SHP77 (cell line): ENCODE measurements at regions not wholly inside any gene's neighbourhood (a gene's known extent, or its start where the extent isn't known, plus 50 kb on each side); places are given as distances from the start of the nearest gene placed in this dataset.
"Not testable (repeated sequence)": the region's sequence is repeated elsewhere in the genome, so short reads cannot be mapped to it uniquely, and the experiment has no call there.

ENCODE experiments used
- DNase-seq, 2 experiments: peaks; one replicate each; lab custom pipeline; 2025; lab: John Stamatoyannopoulos, UW

DNA sequence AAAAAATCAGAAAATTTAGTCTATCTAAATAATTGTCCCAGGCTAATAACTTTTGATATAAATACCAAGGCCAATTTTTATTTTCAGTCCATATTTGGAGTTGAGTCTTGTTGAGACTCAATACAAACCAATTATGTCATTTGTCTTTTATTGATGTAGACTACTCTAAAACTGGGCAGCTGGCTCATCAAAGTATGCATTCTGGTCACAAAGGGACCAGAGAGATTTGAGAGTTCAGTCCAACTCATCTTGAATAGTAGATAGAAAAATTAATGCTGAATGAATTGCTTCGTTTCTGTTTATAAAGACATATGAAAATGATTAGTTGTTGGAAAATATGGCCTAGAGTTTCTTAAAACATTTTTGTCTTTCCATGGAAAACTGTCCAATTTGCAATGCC is 412.5 kb upstream of the KLHL4 start:
- no peak for DNase-seq

- DNase-seq: no peak
Observed at GRCh38 chrX:87110142-87110541, 407.5 kb upstream of the KLHL4 start.

GRCh38 chrX:87140800-87141483 is 376.7 kb upstream of the KLHL4 start:
- no peak for DNase-seq

GRCh38 chrX:87160435-87161010 is 357.1 kb upstream of the KLHL4 start:
- DNase-seq: no peak

- no peak for DNase-seq
Observed at GRCh38 chrX:87167841-87168240, 349.8 kb upstream of the KLHL4 start.

DNA sequence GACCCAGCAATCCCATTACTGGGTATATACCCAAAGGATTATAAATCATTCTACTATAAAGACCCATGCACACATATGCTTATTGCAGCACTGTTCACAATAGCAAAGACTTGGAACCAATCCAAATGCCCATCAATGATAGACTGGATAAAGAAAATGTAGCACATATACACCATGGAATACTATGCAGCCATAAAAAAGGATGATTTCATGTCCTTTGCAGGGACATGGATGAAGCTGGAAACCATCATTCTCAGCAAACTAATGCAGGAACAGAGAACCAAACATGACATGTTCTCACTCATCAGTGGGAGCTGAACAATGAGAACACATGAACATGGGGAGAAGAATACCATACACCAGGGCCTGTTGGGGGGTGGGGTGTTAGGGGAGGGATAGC is 339.6 kb upstream of the KLHL4 start:
- not testable (repeated sequence) for DNase-seq
